Hepatocyte (in vitro differentiated cells): ENCODE measurements at regions not wholly inside any gene's neighbourhood (a gene's known extent, or its start where the extent isn't known, plus 50 kb on each side); places are given as distances from the start of the nearest gene placed in this dataset.

Source experiments
- EZH2phosphoT487 ChIP-seq: fragments of 200-600 bp; sonication (generic); IDR thresholded peaks from one replicate; pipeline ENCODE4 v1.6.1; 2018; ENCODE audit warnings: antibody characterized with exemption, mild to moderate bottlenecking, low read depth, moderate library complexity; ENCODE audit not compliant: unreplicated experiment, severe bottlenecking
- TF ChIP-seq, protein P1 (sequence below): fragments of 200-600 bp; sonication (generic); IDR thresholded peaks from 2 replicates; pipeline ENCODE4 v1.5.1; 2016; ENCODE audit warnings: antibody characterized with exemption, mild to moderate bottlenecking; ENCODE audit not compliant: poor library complexity

DNA sequence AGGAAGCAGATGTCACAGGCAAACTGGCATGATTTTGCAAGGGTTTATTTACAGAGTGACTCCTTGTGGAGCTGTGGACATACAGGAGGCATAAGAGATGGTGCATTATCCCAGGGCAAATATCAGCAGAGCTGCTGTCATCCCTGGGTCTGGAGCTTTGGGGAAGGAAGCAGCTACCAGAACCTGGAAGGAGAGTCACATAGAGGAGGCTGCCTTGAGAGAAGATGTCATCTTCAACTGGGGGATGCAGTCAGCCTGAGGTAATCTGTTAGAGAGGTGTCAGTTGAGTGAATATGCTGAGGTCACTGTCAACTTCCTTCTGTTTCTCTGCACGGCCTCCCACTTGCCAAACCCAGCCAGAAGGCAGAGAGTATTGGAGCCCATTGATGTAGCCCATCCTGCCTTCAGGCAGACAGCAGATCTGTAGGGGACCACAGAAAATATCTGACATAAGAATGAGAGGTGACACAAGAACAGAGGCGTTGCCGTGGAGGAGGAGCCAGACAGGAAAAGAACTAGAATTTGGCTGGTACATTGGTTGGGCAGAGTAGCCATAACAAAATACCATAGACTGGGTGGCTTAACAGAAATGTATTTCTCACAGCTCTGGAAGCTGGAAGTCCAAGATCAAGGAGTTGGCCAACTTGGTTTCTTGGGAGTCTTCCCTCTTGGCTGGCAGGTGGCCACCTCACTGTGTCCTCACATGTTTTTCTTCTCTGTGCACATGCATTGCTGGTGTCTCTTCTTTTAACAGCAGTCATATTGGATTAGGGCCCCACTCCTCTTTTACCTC, 102.8 kb downstream of the SNX18 start:
- TF ChIP-seq, protein P1, sequence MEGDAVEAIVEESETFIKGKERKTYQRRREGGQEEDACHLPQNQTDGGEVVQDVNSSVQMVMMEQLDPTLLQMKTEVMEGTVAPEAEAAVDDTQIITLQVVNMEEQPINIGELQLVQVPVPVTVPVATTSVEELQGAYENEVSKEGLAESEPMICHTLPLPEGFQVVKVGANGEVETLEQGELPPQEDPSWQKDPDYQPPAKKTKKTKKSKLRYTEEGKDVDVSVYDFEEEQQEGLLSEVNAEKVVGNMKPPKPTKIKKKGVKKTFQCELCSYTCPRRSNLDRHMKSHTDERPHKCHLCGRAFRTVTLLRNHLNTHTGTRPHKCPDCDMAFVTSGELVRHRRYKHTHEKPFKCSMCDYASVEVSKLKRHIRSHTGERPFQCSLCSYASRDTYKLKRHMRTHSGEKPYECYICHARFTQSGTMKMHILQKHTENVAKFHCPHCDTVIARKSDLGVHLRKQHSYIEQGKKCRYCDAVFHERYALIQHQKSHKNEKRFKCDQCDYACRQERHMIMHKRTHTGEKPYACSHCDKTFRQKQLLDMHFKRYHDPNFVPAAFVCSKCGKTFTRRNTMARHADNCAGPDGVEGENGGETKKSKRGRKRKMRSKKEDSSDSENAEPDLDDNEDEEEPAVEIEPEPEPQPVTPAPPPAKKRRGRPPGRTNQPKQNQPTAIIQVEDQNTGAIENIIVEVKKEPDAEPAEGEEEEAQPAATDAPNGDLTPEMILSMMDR = no peak
- no peak for TF ChIP-seq EZH2phosphoT487
